ENCODE measurements at regions not wholly inside any gene's neighbourhood (a gene's known extent, or its start where the extent isn't known, plus 50 kb on each side); places are given as distances from the start of the nearest gene placed in this dataset.

DNA sequence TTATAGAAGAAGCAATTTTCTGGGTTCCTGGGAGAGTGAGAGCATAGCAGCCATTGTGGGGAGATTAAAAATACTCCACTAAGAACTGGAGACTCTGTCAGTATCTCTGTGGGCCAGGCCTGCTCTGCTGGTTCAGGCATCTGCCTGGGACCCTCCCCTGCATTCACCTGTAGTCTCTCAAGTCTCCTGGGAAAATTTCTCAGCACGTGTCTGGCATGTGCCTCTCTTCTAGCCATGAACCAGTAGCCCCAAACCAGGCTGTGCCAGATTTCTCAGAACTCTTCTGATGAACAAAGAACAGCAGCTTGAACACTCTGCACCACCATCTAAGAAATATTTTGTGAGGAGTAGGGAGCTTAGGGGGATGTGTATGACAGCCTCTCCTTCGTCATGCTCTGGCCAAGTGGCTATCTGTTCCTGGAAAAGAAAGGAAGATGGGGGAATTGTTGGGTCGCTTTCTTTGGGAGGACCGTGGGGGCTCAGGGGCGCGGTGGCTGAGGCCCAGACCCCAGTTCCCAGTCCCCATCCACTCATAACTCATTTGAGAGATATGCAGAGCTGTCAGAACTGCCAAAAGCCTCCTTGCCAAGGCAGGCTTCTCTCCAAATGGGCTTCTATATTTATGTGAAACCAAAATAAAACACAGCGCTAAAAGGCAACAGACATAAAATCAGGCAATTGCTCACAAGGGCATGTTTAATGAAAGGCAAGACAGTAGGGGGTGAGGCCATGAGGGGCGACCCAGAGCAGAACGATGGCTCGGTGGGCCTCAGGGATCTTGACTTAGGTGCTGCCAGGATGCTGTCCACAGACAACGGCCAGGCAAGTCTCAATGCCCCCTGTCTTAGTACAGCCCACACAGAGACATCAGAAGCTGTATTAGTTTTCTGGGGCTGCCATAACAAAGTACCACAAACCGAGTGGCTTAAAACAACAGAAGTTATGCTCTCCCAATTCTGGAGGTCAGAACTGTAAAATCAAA lies 114.7 kb upstream of the TNP1 start:
- Histone ChIP-seq H2AFZ (ENCODE audit: control insufficient read depth, low read depth, low read length) (no peak overlapping the region), H3K27ac (ENCODE audit: control insufficient read depth, insufficient read depth) (no peak overlapping the region), H3K36me3 (ENCODE audit: control insufficient read depth in 2 of 2, insufficient read depth in 2 of 2, low read length in 1 of 2) (no peaks in the 10 kb centered on the region), H3K4me2 (ENCODE audit: control insufficient read depth, insufficient read depth) (no peak overlapping the region), H3K27me3 (replicated peaks in 1 of 2; ENCODE audit: control insufficient read depth in 2 of 2, insufficient read depth in 2 of 2, low read length in 1 of 2) (no peaks in the 10 kb centered on the region; a peak in 1 of 4 replicates), H3K4me3 (no peak overlapping the region), H3K9ac (ENCODE audit: control insufficient read depth, insufficient read depth, low read length) (no peak overlapping the region), H3K79me2 (ENCODE audit: control insufficient read depth, insufficient read depth, low read length) (no peaks in the 10 kb centered on the region), H3K9me3 (replicated peaks; ENCODE audit: control insufficient read depth, insufficient read depth, low read length) (no peaks in the 10 kb centered on the region), H4K20me1 (ENCODE audit: control insufficient read depth, insufficient read depth) (no peaks in the 10 kb centered on the region), H3K4me1 (ENCODE audit: control insufficient read depth, insufficient read depth, low read length) (no peaks in the 10 kb centered on the region)
- WGBS (ENCODE audit: insufficient coverage, insufficient replicate concordance, low lambda C conversion rate, missing lambda C conversion rate), result 30% methylated on average over 12 of the region's 12 CpGs
- no peak for DNase-seq (ENCODE audit: low read depth, low spot score)
- no peak for ATAC-seq
- RAD21 ChIA-PET (ENCODE audit: unreplicated experiment), result no interaction called here
- no peak for FAIRE-seq
- intact Hi-C loops (cut with micrococcal nuclease; ENCODE audit: unreplicated experiment) (no loop called here), in situ Hi-C loops (cut with MboI) (no loop called here)
- TF ChIP-seq FOXM1 (IDR thresholded peaks at IDR 0.05; ENCODE audit: low read depth, low read length), result no peak
- TF ChIP-seq HDAC2 (IDR thresholded peaks at IDR 0.05), result no peak
- no peak for TF ChIP-seq MYB (IDR thresholded peaks at IDR 0.05; ENCODE audit: borderline replicate concordance, low read depth, low read length)
- TF ChIP-seq POLR2A (IDR thresholded peaks at IDR 0.05; ENCODE audit: low read depth, low read length), result no peak
- TF ChIP-seq SUZ12 (IDR thresholded peaks at IDR 0.05; ENCODE audit: unreplicated experiment), result no peak
- TF ChIP-seq NFXL1 (IDR thresholded peaks at IDR 0.05; ENCODE audit: borderline replicate concordance), result no peak
- TF ChIP-seq CBFB (IDR thresholded peaks at IDR 0.05; ENCODE audit: low read depth), result no peak
- TF ChIP-seq HDGF (IDR thresholded peaks at IDR 0.05), result no peak
- TF ChIP-seq SIX5 (IDR thresholded peaks at IDR 0.05; ENCODE audit: low read depth, low read length, severe bottlenecking), result no peak
- TF ChIP-seq CREB1 (IDR thresholded peaks at IDR 0.05; ENCODE audit: low read depth), result no peak
- TF ChIP-seq, protein P1, sequence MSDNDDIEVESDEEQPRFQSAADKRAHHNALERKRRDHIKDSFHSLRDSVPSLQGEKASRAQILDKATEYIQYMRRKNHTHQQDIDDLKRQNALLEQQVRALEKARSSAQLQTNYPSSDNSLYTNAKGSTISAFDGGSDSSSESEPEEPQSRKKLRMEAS (IDR thresholded peaks at IDR 0.05; ENCODE audit: low read depth, low read length), result no peak
- TF ChIP-seq DPF2 (IDR thresholded peaks at IDR 0.05), result no peak
- no peak for TF ChIP-seq ETV6 (conservative IDR thresholded peaks at IDR 0.05 in 1 of 2, IDR thresholded peaks at IDR 0.05 in 1 of 2; ENCODE audit: borderline replicate concordance in 1 of 2, low read depth in 1 of 2)
- SMC1A ChIA-PET (ENCODE audit: uncharacterized antibody, unreplicated experiment), result interaction anchor here (0.9 kb wide), 1 partner anchor 10 kb away, joined by 3 read pairs; no protein-coding TSS in a partner anchor
- CTCF ChIA-PET, result interaction anchor here (0.7 kb wide), 1 partner anchor 217 kb away, joined by 4 read pairs; no protein-coding TSS in a partner anchor
- no TSS peak for BruUV-seq (replicated peaks)
- POLR2A ChIA-PET, result no interaction called here

Data from GM12878 (cell line).